OCI-LY1 (cell line): ENCODE measurements at regions not wholly inside any gene's neighbourhood (a gene's known extent, or its start where the extent isn't known, plus 50 kb on each side); places are given as distances from the start of the nearest gene placed in this dataset.

Experiments
- H2AFZ ChIP-seq: fragments of 200-600 bp; sonication (generic), shearing (Covaris generic); 2 replicates; pipeline ENCODE4 v1.6.0; 2014; ENCODE audit warnings: antibody characterized with exemption, mild to moderate bottlenecking, low read length
- H3F3A ChIP-seq: fragments of 200-600 bp; sonication (generic), shearing (Covaris generic); 2 replicates; pipeline ENCODE4 v1.6.0; 2014; ENCODE audit warnings: mild to moderate bottlenecking, antibody characterized with exemption, low read length, moderate library complexity; ENCODE audit not compliant: insufficient read depth
- H3K27ac ChIP-seq: fragments of 200-600 bp; sonication (generic); 2 replicates; pipeline ENCODE4 v1.5.1; 2014; ENCODE audit warnings: low read length, mixed run types, mild to moderate bottlenecking, low read depth; ENCODE audit not compliant: poor library complexity, severe bottlenecking
- H3K27me3 ChIP-seq: fragments of 200-600 bp; sonication (generic); 2 replicates; pipeline ENCODE4 v1.6.0; 2014; ENCODE audit warnings: antibody characterized with exemption, mild to moderate bottlenecking, low read length, moderate library complexity; ENCODE audit not compliant: insufficient read depth
- H3K36me3 ChIP-seq: fragments of 200-600 bp; sonication (generic); 2 replicates; pipeline ENCODE4 v1.6.1; 2014; ENCODE audit warnings: mild to moderate bottlenecking, antibody characterized with exemption, low read length, moderate library complexity, mixed read lengths; ENCODE audit not compliant: insufficient read depth
- H3K4me1 ChIP-seq: fragments of 200-600 bp; sonication (generic); 2 replicates; pipeline ENCODE4 v1.5.1; 2014; ENCODE audit warnings: mild to moderate bottlenecking, low read length, moderate library complexity; ENCODE audit not compliant: insufficient read depth, severe bottlenecking
- H3K4me2 ChIP-seq: fragments of 200-600 bp; sonication (generic), shearing (Covaris generic); 2 replicates; pipeline ENCODE4 v1.6.1; 2014; ENCODE audit warnings: low read length
- H3K4me3 ChIP-seq: fragments of 200-600 bp; sonication (generic); 2 replicates; pipeline ENCODE4 v1.5.1; 2014; ENCODE audit warnings: low read length, low read depth, mild to moderate bottlenecking, mixed read lengths; ENCODE audit not compliant: poor library complexity, severe bottlenecking
- H3K79me2 ChIP-seq: fragments of 200-600 bp; shearing (Covaris generic); 2 replicates; pipeline ENCODE4 v1.6.1; 2016; ENCODE audit warnings: mixed run types, low read length, mixed read lengths; ENCODE audit not compliant: insufficient read depth
- H3K9ac ChIP-seq: fragments of 200-600 bp; sonication (generic), shearing (Covaris generic); 2 replicates; pipeline ENCODE4 v1.6.1; 2014; ENCODE audit warnings: mild to moderate bottlenecking, low read length, mixed read lengths
- H3K9me2 ChIP-seq: fragments of 200-600 bp; sonication (generic), shearing (Covaris generic); 2 replicates; pipeline ENCODE4 v1.6.1; 2014; ENCODE audit warnings: low read depth, mild to moderate bottlenecking, low read length, mixed read lengths
- H3K9me3 ChIP-seq: fragments of 200-600 bp; shearing (Covaris generic); 2 replicates; pipeline ENCODE4 v1.6.1; 2014; ENCODE audit warnings: low read length, mixed read lengths
- H4K20me1 ChIP-seq: fragments of 200-600 bp; sonication (generic), shearing (Covaris generic); 2 replicates; pipeline ENCODE4 v1.6.0; 2016; ENCODE audit warnings: mild to moderate bottlenecking, low read length; ENCODE audit not compliant: insufficient read depth
- CTCF ChIP-seq: fragments of 200-600 bp; sonication (generic), shearing (Covaris generic); IDR thresholded peaks from 2 replicates; pipeline ENCODE4 v1.5.1; 2017; ENCODE audit warnings: mild to moderate bottlenecking, antibody characterized with exemption, low read length, moderate library complexity, mixed read lengths
- EZH2 ChIP-seq: fragments of 200-600 bp; sonication (generic), shearing (Covaris generic); IDR thresholded peaks from 2 replicates; pipeline ENCODE4 v1.8.0; 2017; ENCODE audit warnings: borderline replicate concordance, mixed run types, mild to moderate bottlenecking, antibody characterized with exemption, low read length, moderate library complexity, mixed read lengths

GRCh38 chrY:8994001-8994400 lies 343.3 kb upstream of the TSPY4 start:
- no peak overlapping the region for H3K27ac ChIP-seq
- H3K4me3 ChIP-seq = no peak overlapping the region
- no peak overlapping the region for H2AFZ ChIP-seq
- H3F3A ChIP-seq = no peaks in the 10 kb centered on the region
- TF ChIP-seq CTCF = no peak
- no peak for TF ChIP-seq EZH2
- H3K4me2 ChIP-seq = no peak overlapping the region
- H3K79me2 ChIP-seq = no peaks in the 10 kb centered on the region
- no peak overlapping the region for H3K9ac ChIP-seq
- no peaks in the 10 kb centered on the region for H3K36me3 ChIP-seq
- H3K4me1 ChIP-seq = no peaks in the 10 kb centered on the region
- no peaks in the 10 kb centered on the region for H4K20me1 ChIP-seq
- H3K27me3 ChIP-seq = no peaks in the 10 kb centered on the region
- no peaks in the 10 kb centered on the region for H3K9me3 ChIP-seq
- H3K9me2 ChIP-seq = no peaks in the 10 kb centered on the region

GRCh38 chrY:9001231-9001630 lies 336.0 kb upstream of the TSPY4 start:
- Histone ChIP-seq H4K20me1 (no peaks in the 10 kb centered on the region), H3K4me3 (no peak overlapping the region), H3K79me2 (no peaks in the 10 kb centered on the region), H3K9me2 (no peaks in the 10 kb centered on the region), H3K9me3 (no peaks in the 10 kb centered on the region), H3K4me1 (no peaks in the 10 kb centered on the region), H3F3A (no peaks in the 10 kb centered on the region), H3K27me3 (no peaks in the 10 kb centered on the region), H3K4me2 (no peak overlapping the region), H3K9ac (no peak overlapping the region), H2AFZ (no peak overlapping the region), H3K27ac (no peak overlapping the region), H3K36me3 (no peaks in the 10 kb centered on the region)
- TF ChIP-seq EZH2 (no peak), CTCF (no peak)

- Histone ChIP-seq H3K36me3 (no peaks in the 10 kb centered on the region), H2AFZ (no peak overlapping the region), H3K9ac (no peak overlapping the region), H3F3A (no peaks in the 10 kb centered on the region), H3K4me3 (no peak overlapping the region), H3K79me2 (no peaks in the 10 kb centered on the region), H3K27ac (no peak overlapping the region), H3K9me2 (no peaks in the 10 kb centered on the region), H3K9me3 (no peaks in the 10 kb centered on the region), H4K20me1 (no peaks in the 10 kb centered on the region), H3K4me2 (no peak overlapping the region), H3K4me1 (no peaks in the 10 kb centered on the region), H3K27me3 (no peaks in the 10 kb centered on the region)
- TF ChIP-seq EZH2 (no peak), CTCF (no peak)
Measured at GRCh38 chrY:9003739-9004138, 333.5 kb upstream of the TSPY4 start.
